ENCODE measurements at regions not wholly inside any gene's neighbourhood (a gene's known extent, or its start where the extent isn't known, plus 50 kb on each side); places are given as distances from the start of the nearest gene placed in this dataset.
"Not testable (repeated sequence)": the region's sequence is repeated elsewhere in the genome, so short reads cannot be mapped to it uniquely, and the experiment has no call there.

DNA sequence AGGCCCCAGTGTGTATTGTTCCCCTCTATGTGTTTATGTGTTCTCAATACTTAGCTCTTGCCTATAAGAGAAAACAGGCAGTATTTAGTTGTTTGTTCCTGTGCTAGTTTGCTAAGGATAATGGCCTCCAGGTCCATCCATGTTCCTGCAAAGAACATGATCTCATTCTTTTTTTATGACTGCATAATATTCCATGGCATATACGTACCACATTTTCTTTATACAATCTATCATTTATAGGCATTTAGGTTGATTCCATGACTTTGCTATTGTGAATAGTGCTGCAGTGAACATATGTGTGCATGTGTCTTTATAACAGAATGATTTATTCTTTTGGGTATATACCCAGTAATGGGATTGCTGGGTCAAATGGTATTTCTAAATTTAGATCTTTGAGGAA, 301.6 kb downstream of the PTGER3 start:
- H2BK120ac ChIP-seq (replicated peaks; ENCODE audit: low read depth, low read length); H3K4ac ChIP-seq (replicated peaks; ENCODE audit: insufficient read length, low read depth, low read length); FAIRE-seq; H3K4me3 ChIP-seq (ENCODE audit: extremely low read depth in 1 of 4, insufficient read depth in 2 of 4, low read depth in 3 of 4, low read length in 4 of 4); H3K79me1 ChIP-seq (ENCODE audit: low read depth, low read length); H3K23me2 ChIP-seq (ENCODE audit: low read depth, low read length); H3K23ac ChIP-seq (ENCODE audit: insufficient read length); H2BK12ac ChIP-seq (ENCODE audit: low read depth, low read length); H3K18ac ChIP-seq (ENCODE audit: extremely low read depth, low read length); H3K9ac ChIP-seq (replicated peaks in 1 of 4; ENCODE audit: extremely low read depth in 1 of 4, low read depth in 3 of 4, low read length in 3 of 4); H3K4me1 ChIP-seq (replicated peaks in 1 of 4; ENCODE audit: control insufficient read depth in 3 of 4, insufficient read depth in 4 of 4, low read length in 3 of 4); H3K27ac ChIP-seq (ENCODE audit: low read depth, low read length); H3K79me2 ChIP-seq (ENCODE audit: control insufficient read depth in 1 of 2, insufficient read depth in 2 of 2, low read length in 2 of 2); H2AK5ac ChIP-seq (ENCODE audit: low read depth, low read length); H2BK5ac ChIP-seq (ENCODE audit: low read depth, low read length); H3K56ac ChIP-seq (replicated peaks; ENCODE audit: insufficient read length, low read depth, low read length); H4K20me1 ChIP-seq (replicated peaks in 1 of 2; ENCODE audit: control insufficient read depth in 1 of 2, insufficient read depth in 2 of 2, low read length in 2 of 2); H4K5ac ChIP-seq (ENCODE audit: insufficient read length, low read depth, low read length); H2BK20ac ChIP-seq (ENCODE audit: low read length); H3K4me2 ChIP-seq (ENCODE audit: insufficient read depth in 1 of 2, low read depth in 2 of 2, low read length in 2 of 2); H2AFZ ChIP-seq (ENCODE audit: low read length); DNase-seq (ENCODE audit: low read depth in 1 of 2, low spot score in 2 of 2); H3K14ac ChIP-seq (ENCODE audit: insufficient read length); H2BK15ac ChIP-seq (ENCODE audit: low read length); POLR2A ChIA-PET (ENCODE audit: partially characterized antibody); H3K36me3 ChIP-seq (ENCODE audit: control insufficient read depth in 2 of 4, insufficient read depth in 4 of 4, low read length in 3 of 4); H3K27me3 ChIP-seq (replicated peaks in 1 of 4; ENCODE audit: control insufficient read depth in 3 of 4, extremely low read depth in 1 of 4, insufficient read depth in 3 of 4, low read length in 3 of 4); H4K8ac ChIP-seq (ENCODE audit: extremely low read depth, insufficient read depth, low read length); H4K91ac ChIP-seq (replicated peaks; ENCODE audit: insufficient read length, low read length): not testable (repeated sequence)
- peaks cover 3 to 13% of the 10 kb centered on the region in 2 experiments; a peak in 2 of 4 replicates for H3K9me3 ChIP-seq (ENCODE audit: insufficient read depth in 2 of 2, low read depth in 1 of 2, low read length in 1 of 2)
- WGBS, 2 experiments (ENCODE audit: extremely low coverage in 1 of 2, insufficient coverage in 1 of 2, insufficient read length in 1 of 2, insufficient replicate concordance in 2 of 2, low coverage in 1 of 2, low lambda C conversion rate in 2 of 2, missing lambda C conversion rate in 1 of 2) = 87% methylated on average over 1 of the region's 1 CpG; no CpG with 5 or more reads in 1 of the 2 experiments
- CTCF ChIA-PET (ENCODE audit: partially characterized antibody) = interaction anchor here (0.8 to 3.0 kb wide), 13 partner anchors 8 to 217 kb away, joined by 3 to 21 read pairs (median 4); no protein-coding TSS in a partner anchor
